Stimulated activated CD8-positive, alpha-beta memory T cell treated with anti-CD3 and anti-CD28 coated beads, Interleukin-2, amount 100 ng/mL, for 48 hours (primary cell): ENCODE measurements at regions not wholly inside any gene's neighbourhood (a gene's known extent, or its start where the extent isn't known, plus 50 kb on each side); places are given as distances from the start of the nearest gene placed in this dataset.

Source experiments
- DNase-seq, 2 donors: peaks; one replicate each; pipeline ENCODE4 v3.0.0-alpha.2; 2020; ENCODE audit warnings: low read depth in 2 of 2

GRCh38 chr9:89793124-89793495, 188.3 kb downstream of the GADD45G start:
- no peak for DNase-seq

GRCh38 chr9:89793551-89793950, 188.7 kb downstream of the GADD45G start:
- DNase-seq = no peak

- DNase-seq = no peak
These were observed 190.1 kb downstream of the GADD45G start for GRCh38 chr9:89794918-89795317.

GRCh38 chr9:89795538-89796195, 190.9 kb downstream of the GADD45G start:
- DNase-seq = no peak

- DNase-seq = no peak
These were observed 191.8 kb downstream of the GADD45G start for GRCh38 chr9:89796606-89797005.

- no peak for DNase-seq
These were observed 192.4 kb downstream of the GADD45G start for GRCh38 chr9:89797255-89797654.

GRCh38 chr9:89797937-89798455, 193.2 kb downstream of the GADD45G start:
- no peak for DNase-seq

GRCh38 chr9:89798547-89799120, 193.8 kb downstream of the GADD45G start:
- DNase-seq = no peak

GRCh38 chr9:89799221-89799620, 194.4 kb downstream of the GADD45G start:
- no peak for DNase-seq

GRCh38 chr9:89799766-89800165, 195.0 kb downstream of the GADD45G start:
- no peak for DNase-seq

- no peak for DNase-seq
These were observed 196.5 kb downstream of the GADD45G start for GRCh38 chr9:89801341-89801740.

- DNase-seq = no peak
These were observed 197.2 kb downstream of the GADD45G start for GRCh38 chr9:89801742-89802670.

GRCh38 chr9:89802781-89803355, 198.1 kb downstream of the GADD45G start:
- DNase-seq = no peak

GRCh38 chr9:89803403-89803802, 198.6 kb downstream of the GADD45G start:
- DNase-seq = no peak

- DNase-seq = no peak
These were observed 200.1 kb downstream of the GADD45G start for GRCh38 chr9:89804766-89805531.

GRCh38 chr9:89805571-89806292, 200.9 kb downstream of the GADD45G start:
- no peak for DNase-seq

GRCh38 chr9:89806371-89807100, 201.7 kb downstream of the GADD45G start:
- no peak for DNase-seq

- DNase-seq = no peak
These were observed 202.2 kb downstream of the GADD45G start for GRCh38 chr9:89807101-89807395.

GRCh38 chr9:89807682-89808075, 202.9 kb downstream of the GADD45G start:
- no peak for DNase-seq

- DNase-seq = no peak
These were observed 203.4 kb downstream of the GADD45G start for GRCh38 chr9:89808076-89808755.
